HepG2 (cell line): ENCODE measurements at regions not wholly inside any gene's neighbourhood (a gene's known extent, or its start where the extent isn't known, plus 50 kb on each side); places are given as distances from the start of the nearest gene placed in this dataset.

Experiments
- ATAC-seq: fragments of 200-7000 bp; cut with Tn5 transposase; 3 replicates; pipeline ENCODE4 v1.9.1; 2020; ENCODE audit warnings: mild to moderate bottlenecking, moderate library complexity
- BruUV-seq: library from RNA; stranded (reverse); fragments of 400-500 nt; replicated peaks from 2 replicates; lab custom pipeline; 2021; lab: Mats Ljungman, UMichigan
- CTCF ChIA-PET: fragments of 300-600 bp; formaldehyde crosslinking; extraction: SDS; loops from one replicate; lab custom pipeline; 2021; ENCODE audit warnings: low total read pairs, inconsistent platforms, low intra/inter-chr PET ratio; lab: Yijun Ruan, JAX
- POLR2A ChIA-PET: fragments of 350-600 bp; sonication (Branson Sonifier 250); formaldehyde crosslinking; loops from one replicate; lab custom pipeline; 2020; ENCODE audit warnings: antibody characterized with exemption, inconsistent platforms; lab: Yijun Ruan, JAX
- DNase-seq: peaks from one replicate; pipeline ENCODE4 v3.0.0-alpha.2; 2015; ENCODE audit warnings: low spot score
- FAIRE-seq: peaks from 3 replicates; lab custom pipeline; 2011; peaks lifted over from hg19 to GRCh38; lab: Jason Lieb, UNC
- H2AFZ ChIP-seq: one replicate; pipeline ENCODE4 v1.6.1; 2011; ENCODE audit warnings: low read length, inconsistent platforms
- H3K27ac ChIP-seq: fragments of 300-600 bp; 3 replicates; pipeline ENCODE4 v1.8.0; 2011; ENCODE audit warnings: mixed run types, mild to moderate bottlenecking, mixed read lengths, low read length, inconsistent platforms; ENCODE audit not compliant: insufficient read depth; ENCODE audit errors: extremely low read length
- H3K27me3 ChIP-seq, 2 experiments: fragments of 200-600 bp in 1 of 2; 2 replicates in 1 of 2; 3 replicates in 1 of 2; pipeline versions ENCODE4 v1.6.0 to v1.8.0; 2011; ENCODE audit warnings: low read length in 2 of 2, mild to moderate bottlenecking in 2 of 2, moderate library complexity in 2 of 2, inconsistent platforms in 1 of 2; ENCODE audit not compliant: insufficient read depth in 2 of 2, control insufficient read depth in 1 of 2
- H3K36me3 ChIP-seq, 2 experiments: fragments of 200-600 bp in 1 of 2; replicated peaks in 1 of 2; 2 replicates in 1 of 2; 3 replicates in 1 of 2; pipeline versions ENCODE4 v1.5.1 to v1.8.0; 2011; ENCODE audit warnings: low read length in 2 of 2, inconsistent platforms in 1 of 2; ENCODE audit not compliant: insufficient read depth in 2 of 2, control insufficient read depth in 1 of 2
- H3K4me1 ChIP-seq: 2 replicates; pipeline ENCODE4 v1.5.1; 2012; ENCODE audit warnings: low read length, inconsistent platforms; ENCODE audit not compliant: insufficient read depth
- H3K4me2 ChIP-seq: 2 replicates; pipeline ENCODE4 v1.6.0; 2011; ENCODE audit warnings: low read depth, low read length, inconsistent platforms
- H3K4me3 ChIP-seq, 3 experiments: fragments of 200-600 bp in 1 of 3; sonication (generic), shearing (Covaris generic) in 1 of 3; replicated peaks in 1 of 3; 2 replicates each; pipeline ENCODE4 v1.5.1; 2011 to 2016; ENCODE audit warnings: low read length in 3 of 3, inconsistent platforms in 2 of 3, low read depth in 2 of 3, mild to moderate bottlenecking in 2 of 3, control low read depth in 1 of 3, mixed read lengths in 1 of 3; ENCODE audit not compliant: insufficient read depth in 1 of 3
- H3K79me2 ChIP-seq: one replicate; pipeline ENCODE4 v1.6.1; 2011; ENCODE audit warnings: low read length, inconsistent platforms; ENCODE audit not compliant: insufficient read depth
- H3K9ac ChIP-seq: 2 replicates; pipeline ENCODE4 v1.6.0; 2011; ENCODE audit warnings: mild to moderate bottlenecking, low read depth, low read length, inconsistent platforms; ENCODE audit not compliant: insufficient read depth
- H3K9me3 ChIP-seq: 2 replicates; pipeline ENCODE4 v1.5.1; 2012; ENCODE audit warnings: mild to moderate bottlenecking, low read length
- H4K20me1 ChIP-seq: 2 replicates; pipeline ENCODE4 v1.6.0; 2011; ENCODE audit warnings: inconsistent platforms, mild to moderate bottlenecking, low read length, moderate library complexity; ENCODE audit not compliant: insufficient read depth
- ATF7-NPFF ChIP-seq: sonication (generic); formaldehyde crosslinking; IDR thresholded peaks from 2 replicates; pipeline ENCODE4 v1.8.1; 2023; ENCODE audit warnings: mild to moderate bottlenecking, low read depth, missing genetic modification reagents, moderate library complexity
- GFI1 ChIP-seq: sonication (generic); formaldehyde crosslinking; IDR thresholded peaks from 2 replicates; pipeline ENCODE4 v1.5.0; 2020; ENCODE audit warnings: missing genetic modification reagents, mild to moderate bottlenecking, borderline replicate concordance
- GZF1 ChIP-seq: sonication (generic); formaldehyde crosslinking; IDR thresholded peaks from 2 replicates; pipeline ENCODE4 v1.5.1; 2020; ENCODE audit warnings: mild to moderate bottlenecking, missing genetic modification reagents
- HNRNPH1 ChIP-seq: fragments of 200-400 bp; formaldehyde crosslinking; optimal IDR thresholded peaks from 2 replicates; pipeline ENCODE3; 2017; ENCODE audit warnings: mild to moderate bottlenecking, low read depth, low read length
- HNRNPL ChIP-seq: fragments of 200-400 bp; formaldehyde crosslinking; IDR thresholded peaks from 2 replicates; pipeline ENCODE4 v1.6.1; 2017; ENCODE audit warnings: mild to moderate bottlenecking, low read depth, low read length
- PPARG ChIP-seq: conservative IDR thresholded peaks from 2 replicates; pipeline ENCODE4 v1.6.1; 2016; ENCODE audit warnings: missing biosample characterization, missing genetic modification reagents
- SMAD9 ChIP-seq: sonication (generic); formaldehyde crosslinking; IDR thresholded peaks from 2 replicates; pipeline ENCODE4 v1.5.1; 2020; ENCODE audit warnings: mild to moderate bottlenecking, missing genetic modification reagents
- TEAD2 ChIP-seq: sonication (generic); formaldehyde crosslinking; IDR thresholded peaks from 2 replicates; pipeline ENCODE4 v1.9.0; 2021; ENCODE audit warnings: missing genetic modification reagents
- ZNF205 ChIP-seq: IDR thresholded peaks from 2 replicates; pipeline ENCODE4 v1.6.1; 2018; ENCODE audit warnings: missing biosample characterization, missing genetic modification reagents
- ZNF296 ChIP-seq: sonication (generic); formaldehyde crosslinking; conservative IDR thresholded peaks from 2 replicates; pipeline ENCODE4 v1.5.0; 2020; ENCODE audit warnings: mild to moderate bottlenecking, missing genetic modification reagents
- ZNF569 ChIP-seq: sonication (generic); formaldehyde crosslinking; IDR thresholded peaks from 2 replicates; pipeline ENCODE4 v1.5.0; 2020; ENCODE audit warnings: mild to moderate bottlenecking, missing genetic modification reagents, moderate library complexity, borderline replicate concordance
- ZSCAN20 ChIP-seq: sonication (generic); formaldehyde crosslinking; IDR thresholded peaks from 2 replicates; pipeline ENCODE4 v1.4.0; 2020; ENCODE audit warnings: missing genetic modification reagents, mild to moderate bottlenecking, borderline replicate concordance
- WGBS: methylation state at CpG from one replicate; pipeline ENCODE4 v1.1.6; 2017; ENCODE audit warnings: low lambda C conversion rate; 5-methylcytosine and 5-hydroxymethylcytosine counted together
- in situ Hi-C: cut with HindIII; loops from 2 replicates; pipeline ENCODE4 v1.10.0; 2017; ENCODE audit warnings: low pct_unique_long_range_greater_than_20kb; ENCODE audit not compliant: extremely low pct_ligation_motif_present
- intact Hi-C: fragments of 100-400 bp; cut with micrococcal nuclease; formaldehyde crosslinking; loops from one replicate; pipeline ENCODE4 v1.10.0; 2022; ENCODE audit not compliant: unreplicated experiment
- TF ChIP-seq, protein P1 (sequence below): sonication (generic); formaldehyde crosslinking; IDR thresholded peaks from 2 replicates; pipeline ENCODE4 v1.8.0; 2022; ENCODE audit warnings: low read depth, missing genetic modification reagents
- TF ChIP-seq, protein P2 (sequence below): sonication (generic); formaldehyde crosslinking; IDR thresholded peaks from 2 replicates; pipeline ENCODE4 v1.5.0; 2020; ENCODE audit warnings: missing genetic modification reagents

DNA sequence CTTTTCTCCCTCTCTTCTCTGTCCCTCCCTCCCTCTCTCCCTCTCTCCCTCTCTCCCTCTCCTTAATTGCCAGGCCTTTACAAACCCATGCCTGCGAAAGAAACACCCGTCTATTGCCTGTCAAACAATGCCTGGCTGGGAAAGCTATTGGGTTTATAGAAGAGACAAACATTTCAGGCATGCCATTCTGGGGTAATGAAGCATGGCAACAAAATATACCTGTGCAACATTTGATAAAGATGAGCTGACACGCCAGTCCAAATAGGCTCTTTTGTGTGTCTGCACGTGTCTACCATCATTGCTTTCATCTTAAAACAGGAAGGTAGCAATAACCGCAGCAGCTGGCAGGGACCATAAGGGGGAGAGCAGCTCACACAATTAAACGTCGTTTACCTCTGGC, 282.1 kb downstream of the ZNF516 start:
- BruUV-seq: no TSS peak
- H3K4me3 ChIP-seq: no peak overlapping the region
- ATAC-seq: no peak
- no peak overlapping the region for H3K9ac ChIP-seq
- no peak for FAIRE-seq
- in situ Hi-C loops (no loop called here), intact Hi-C loops (no loop called here)
- no peak overlapping the region for H2AFZ ChIP-seq
- WGBS: 4% methylated on average over 7 of the region's 7 CpGs
- no peak overlapping the region for H3K27ac ChIP-seq
- no peaks in the 10 kb centered on the region for H3K79me2 ChIP-seq
- no peak overlapping the region for H3K4me2 ChIP-seq
- no peaks in the 10 kb centered on the region for H3K36me3 ChIP-seq
- TF ChIP-seq SMAD9 (CRISPR knock-in tag) (no peak), ZNF205 (no peak), HNRNPL (no peak), ZNF296 (CRISPR knock-in tag) (no peak), GFI1 (CRISPR knock-in tag) (no peak), ZNF569 (CRISPR knock-in tag) (no peak), GZF1 (CRISPR knock-in tag) (no peak), ZSCAN20 (no peak), HNRNPH1 (no peak), PPARG (CRISPR knock-in tag) (no peak), ATF7-NPFF (CRISPR knock-in tag) (no peak), TEAD2 (no peak)
- TF ChIP-seq, protein P1, sequence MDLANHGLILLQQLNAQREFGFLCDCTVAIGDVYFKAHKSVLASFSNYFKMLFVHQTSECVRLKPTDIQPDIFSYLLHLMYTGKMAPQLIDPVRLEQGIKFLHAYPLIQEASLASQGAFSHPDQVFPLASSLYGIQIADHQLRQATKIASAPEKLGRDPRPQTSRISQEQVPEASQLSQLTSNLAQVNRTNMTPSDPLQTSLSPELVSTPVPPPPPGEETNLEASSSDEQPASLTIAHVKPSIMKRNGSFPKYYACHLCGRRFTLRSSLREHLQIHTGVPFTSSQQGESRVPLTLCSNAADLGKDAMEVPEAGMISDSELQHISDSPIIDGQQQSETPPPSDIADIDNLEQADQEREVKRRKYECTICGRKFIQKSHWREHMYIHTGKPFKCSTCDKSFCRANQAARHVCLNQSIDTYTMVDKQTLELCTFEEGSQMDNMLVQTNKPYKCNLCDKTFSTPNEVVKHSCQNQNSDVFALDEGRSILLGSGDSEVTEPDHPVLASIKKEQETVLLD (CRISPR knock-in tag): no peak
- TF ChIP-seq, protein P2, sequence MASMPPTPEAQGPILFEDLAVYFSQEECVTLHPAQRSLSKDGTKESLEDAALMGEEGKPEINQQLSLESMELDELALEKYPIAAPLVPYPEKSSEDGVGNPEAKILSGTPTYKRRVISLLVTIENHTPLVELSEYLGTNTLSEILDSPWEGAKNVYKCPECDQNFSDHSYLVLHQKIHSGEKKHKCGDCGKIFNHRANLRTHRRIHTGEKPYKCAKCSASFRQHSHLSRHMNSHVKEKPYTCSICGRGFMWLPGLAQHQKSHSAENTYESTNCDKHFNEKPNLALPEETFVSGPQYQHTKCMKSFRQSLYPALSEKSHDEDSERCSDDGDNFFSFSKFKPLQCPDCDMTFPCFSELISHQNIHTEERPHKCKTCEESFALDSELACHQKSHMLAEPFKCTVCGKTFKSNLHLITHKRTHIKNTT (CRISPR knock-in tag): no peak
- ChIA-PET CTCF (no interaction called here), POLR2A (no interaction called here)
- DNase-seq: no peak
- peaks cover 1 to 25% of the 10 kb centered on the region in 2 experiments; a peak in 4 of 5 replicates for H3K27me3 ChIP-seq
- H3K9me3 ChIP-seq: no peaks in the 10 kb centered on the region
- no peaks in the 10 kb centered on the region for H4K20me1 ChIP-seq
- no peaks in the 10 kb centered on the region for H3K4me1 ChIP-seq
